Tibial nerve (tissue), 4 donors: ENCODE measurements at regions not wholly inside any gene's neighbourhood (a gene's known extent, or its start where the extent isn't known, plus 50 kb on each side); places are given as distances from the start of the nearest gene placed in this dataset.

Experiments
- EP300 ChIP-seq, 2 donors: sonication (generic); formaldehyde crosslinking; IDR thresholded peaks; one replicate each; pipeline ENCODE4 v1.6.1; 2017; ENCODE audit warnings: antibody characterized with exemption in 2 of 2, mild to moderate bottlenecking in 1 of 2
- TF ChIP-seq, protein P1 (sequence below), 5 experiments: fragments of 200-600 bp in 3 of 5; fragments of 450-650 bp in 2 of 5; sonication (generic) in 3 of 5; IDR thresholded peaks; one replicate each; pipeline ENCODE4 v1.5.1; 2016 to 2019; ENCODE audit warnings: antibody characterized with exemption in 5 of 5, mild to moderate bottlenecking in 3 of 5, moderate library complexity in 2 of 5

DNA sequence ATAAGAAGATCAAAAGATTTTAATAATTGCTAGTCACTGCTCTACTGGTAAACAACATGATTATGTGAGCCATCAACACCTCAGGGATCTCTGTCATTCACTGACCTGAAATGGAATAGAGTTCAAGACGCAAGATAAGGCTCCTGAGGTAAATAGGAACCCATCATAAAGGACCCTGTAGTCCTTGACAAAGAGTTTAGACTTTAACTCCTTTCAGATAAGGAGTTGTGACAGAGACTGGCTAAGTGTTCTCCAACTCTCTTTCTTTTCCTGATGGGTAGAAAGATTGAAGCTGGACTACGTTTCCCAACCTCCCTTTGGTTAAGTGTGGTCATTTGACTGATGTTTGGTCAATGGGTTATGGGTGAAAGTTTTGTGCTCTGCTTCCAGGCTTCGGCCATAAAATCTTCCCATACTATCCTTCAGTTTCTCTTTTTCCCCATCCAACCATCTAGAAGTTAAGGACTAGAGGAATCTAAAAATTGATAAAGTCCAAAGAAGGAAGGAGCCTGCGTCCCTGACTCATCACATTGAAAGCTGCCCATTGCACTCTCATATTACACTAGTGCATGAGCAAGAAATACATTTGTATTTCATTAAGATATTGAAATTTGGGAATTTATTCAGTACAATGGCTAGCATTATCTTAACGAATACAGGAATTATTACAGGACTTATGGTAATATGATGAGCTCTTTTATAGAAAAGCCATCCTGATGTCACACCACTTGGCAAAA, 293.7 kb upstream of the ACVR2A start:
- TF ChIP-seq, protein P1, sequence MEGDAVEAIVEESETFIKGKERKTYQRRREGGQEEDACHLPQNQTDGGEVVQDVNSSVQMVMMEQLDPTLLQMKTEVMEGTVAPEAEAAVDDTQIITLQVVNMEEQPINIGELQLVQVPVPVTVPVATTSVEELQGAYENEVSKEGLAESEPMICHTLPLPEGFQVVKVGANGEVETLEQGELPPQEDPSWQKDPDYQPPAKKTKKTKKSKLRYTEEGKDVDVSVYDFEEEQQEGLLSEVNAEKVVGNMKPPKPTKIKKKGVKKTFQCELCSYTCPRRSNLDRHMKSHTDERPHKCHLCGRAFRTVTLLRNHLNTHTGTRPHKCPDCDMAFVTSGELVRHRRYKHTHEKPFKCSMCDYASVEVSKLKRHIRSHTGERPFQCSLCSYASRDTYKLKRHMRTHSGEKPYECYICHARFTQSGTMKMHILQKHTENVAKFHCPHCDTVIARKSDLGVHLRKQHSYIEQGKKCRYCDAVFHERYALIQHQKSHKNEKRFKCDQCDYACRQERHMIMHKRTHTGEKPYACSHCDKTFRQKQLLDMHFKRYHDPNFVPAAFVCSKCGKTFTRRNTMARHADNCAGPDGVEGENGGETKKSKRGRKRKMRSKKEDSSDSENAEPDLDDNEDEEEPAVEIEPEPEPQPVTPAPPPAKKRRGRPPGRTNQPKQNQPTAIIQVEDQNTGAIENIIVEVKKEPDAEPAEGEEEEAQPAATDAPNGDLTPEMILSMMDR (IDR thresholded peaks at IDR 0.05), result no peak
- TF ChIP-seq EP300 (IDR thresholded peaks at IDR 0.05), result no peak
